Activated T-helper 2 cell treated with anti-CD3 and anti-CD28 coated beads, Interferon-gamma antibody, Interleukin-2, Interleukin-4, amounts not matched to agents 10 μg/mL and 5 μg/mL and 100 μg/mL, durations not matched to agents 14 hours and 24 hours and 36 hours (primary cell): ENCODE measurements at regions not wholly inside any gene's neighbourhood (a gene's known extent, or its start where the extent isn't known, plus 50 kb on each side); places are given as distances from the start of the nearest gene placed in this dataset.

Source experiments
- DNase-seq: peaks from one replicate; pipeline ENCODE4 v3.0.0; 2021; ENCODE audit warnings: low spot score
- H3K27ac Mint-ChIP-seq: one replicate; pipeline ENCODE4 v1.8.0; 2021; ENCODE audit warnings: mixed read lengths
- H3K27me3 Mint-ChIP-seq: one replicate; pipeline ENCODE4 v1.8.0; 2021; ENCODE audit warnings: low read depth, mixed read lengths
- H3K36me3 Mint-ChIP-seq: one replicate; pipeline ENCODE4 v1.8.0; 2021; ENCODE audit warnings: low read depth, mixed read lengths
- H3K4me1 Mint-ChIP-seq: one replicate; pipeline ENCODE4 v1.8.0; 2021; ENCODE audit warnings: low read depth, mixed read lengths
- H3K4me3 Mint-ChIP-seq: one replicate; pipeline ENCODE4 v1.8.0; 2021; ENCODE audit warnings: low read depth, mild to moderate bottlenecking, moderate library complexity, mixed read lengths
- H3K9me3 Mint-ChIP-seq: one replicate; pipeline ENCODE4 v1.8.0; 2021; ENCODE audit warnings: mixed read lengths
- intact Hi-C: fragments of 100-400 bp; cut with micrococcal nuclease; formaldehyde crosslinking; loops from one replicate; pipeline ENCODE4 v1.15.1; 2023

- Mint-ChIP-seq H3K27ac (no peak overlapping the region), H3K4me1 (no peaks in the 10 kb centered on the region), H3K9me3 (peaks cover 4% of the 10 kb centered on the region), H3K4me3 (no peak overlapping the region), H3K36me3 (no peaks in the 10 kb centered on the region), H3K27me3 (no peaks in the 10 kb centered on the region)
- intact Hi-C loops, result no loop called here
- no peak for DNase-seq
These were observed 282.6 kb downstream of the SPATA31D1 start for GRCh38 chr9:82271106-82271561.

DNA sequence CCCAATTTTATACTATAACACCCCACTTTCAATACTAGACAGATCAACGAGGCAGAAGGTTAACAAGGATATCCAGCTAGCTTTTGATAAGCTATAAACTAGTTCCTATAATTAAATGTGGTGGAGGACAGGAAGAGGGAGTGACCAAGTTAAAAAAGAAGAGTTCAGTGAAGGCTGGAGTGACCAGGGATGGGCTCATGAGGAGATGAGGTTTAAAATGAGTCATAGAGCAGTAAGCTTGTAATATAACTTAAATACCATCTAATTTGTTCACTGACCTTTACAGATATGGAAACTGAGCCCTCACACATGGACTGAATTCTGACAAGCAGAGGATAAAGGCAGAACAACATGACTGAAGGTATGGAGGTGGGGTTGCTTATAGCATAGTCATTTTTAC is 284.5 kb downstream of the SPATA31D1 start:
- no peak for DNase-seq
- Mint-ChIP-seq H3K27me3 (no peaks in the 10 kb centered on the region), H3K36me3 (no peaks in the 10 kb centered on the region), H3K9me3 (peaks cover 4% of the 10 kb centered on the region), H3K4me3 (no peak overlapping the region), H3K27ac (no peak overlapping the region), H3K4me1 (no peaks in the 10 kb centered on the region)
- intact Hi-C loops, result no loop called here

- H3K36me3 Mint-ChIP-seq, result no peaks in the 10 kb centered on the region
- no peak overlapping the region for H3K4me3 Mint-ChIP-seq
- DNase-seq, result no peak
- no peaks in the 10 kb centered on the region for H3K27me3 Mint-ChIP-seq
- intact Hi-C loops, result no loop called here
- H3K9me3 Mint-ChIP-seq, result peaks cover 14% of the 10 kb centered on the region
- no peak overlapping the region for H3K27ac Mint-ChIP-seq
- H3K4me1 Mint-ChIP-seq, result no peaks in the 10 kb centered on the region
These were observed 286.8 kb downstream of the SPATA31D1 start for GRCh38 chr9:82275258-82275927.

GRCh38 chr9:82281066-82281465 is 292.5 kb downstream of the SPATA31D1 start:
- peaks cover 17% of the 10 kb centered on the region for H3K9me3 Mint-ChIP-seq
- no peaks in the 10 kb centered on the region for H3K4me1 Mint-ChIP-seq
- no peaks in the 10 kb centered on the region for H3K27me3 Mint-ChIP-seq
- no peak overlapping the region for H3K27ac Mint-ChIP-seq
- H3K4me3 Mint-ChIP-seq, result no peak overlapping the region
- H3K36me3 Mint-ChIP-seq, result no peaks in the 10 kb centered on the region
- intact Hi-C loops, result no loop called here
- no peak for DNase-seq

- intact Hi-C loops, result no loop called here
- Mint-ChIP-seq H3K27ac (no peak overlapping the region), H3K36me3 (no peaks in the 10 kb centered on the region), H3K9me3 (peaks cover 19% of the 10 kb centered on the region), H3K27me3 (no peaks in the 10 kb centered on the region), H3K4me3 (no peak overlapping the region), H3K4me1 (no peaks in the 10 kb centered on the region)
- no peak for DNase-seq
These were observed 296.2 kb downstream of the SPATA31D1 start for GRCh38 chr9:82284758-82285157.

DNA sequence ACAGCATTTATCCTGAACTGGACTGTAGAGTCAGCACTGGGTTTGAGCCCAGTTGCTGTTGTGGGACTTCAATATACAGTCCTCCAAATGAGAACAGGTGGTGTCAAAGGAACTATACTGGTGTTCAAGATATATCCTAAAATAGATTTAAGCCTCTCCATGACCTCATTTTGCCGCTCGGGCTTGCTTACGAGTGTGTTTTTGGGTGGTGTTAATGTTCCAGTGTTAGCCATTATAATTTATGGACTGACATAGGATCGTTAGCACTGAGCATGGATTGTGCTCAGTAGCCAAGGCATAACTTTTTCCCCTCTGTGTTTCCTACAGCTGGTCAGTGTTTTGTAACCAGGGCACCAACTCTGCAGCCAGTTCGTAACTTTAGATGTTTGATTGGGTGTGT is 306.6 kb downstream of the SPATA31D1 start:
- no peaks in the 10 kb centered on the region for H3K27me3 Mint-ChIP-seq
- no peak overlapping the region for H3K27ac Mint-ChIP-seq
- no peak for DNase-seq

GRCh38 chr9:82299870-82300269 is 311.3 kb downstream of the SPATA31D1 start:
- intact Hi-C loops, result no loop called here
- Mint-ChIP-seq H3K4me1 (peaks cover 1% of the 10 kb centered on the region), H3K9me3 (peaks cover 14% of the 10 kb centered on the region), H3K36me3 (no peaks in the 10 kb centered on the region), H3K27ac (no peak overlapping the region), H3K4me3 (no peak overlapping the region), H3K27me3 (no peaks in the 10 kb centered on the region)
- DNase-seq, result no peak

More for the DNA sequence above, 306.6 kb downstream of the SPATA31D1 start:
- peaks cover under 1% of the 10 kb centered on the region for H3K4me1 Mint-ChIP-seq
- no peak overlapping the region for H3K4me3 Mint-ChIP-seq
- H3K9me3 Mint-ChIP-seq, result peaks cover 9% of the 10 kb centered on the region
- intact Hi-C loops, result no loop called here
- no peaks in the 10 kb centered on the region for H3K36me3 Mint-ChIP-seq

GRCh38 chr9:82302968-82303655 is 314.5 kb downstream of the SPATA31D1 start:
- no peak overlapping the region for H3K4me3 Mint-ChIP-seq
- H3K4me1 Mint-ChIP-seq, result peaks cover 1% of the 10 kb centered on the region
- intact Hi-C loops, result no loop called here
- no peak overlapping the region for H3K27ac Mint-ChIP-seq
- H3K27me3 Mint-ChIP-seq, result no peaks in the 10 kb centered on the region
- no peak for DNase-seq
- H3K9me3 Mint-ChIP-seq, result peaks cover 14% of the 10 kb centered on the region
- H3K36me3 Mint-ChIP-seq, result no peaks in the 10 kb centered on the region

DNA sequence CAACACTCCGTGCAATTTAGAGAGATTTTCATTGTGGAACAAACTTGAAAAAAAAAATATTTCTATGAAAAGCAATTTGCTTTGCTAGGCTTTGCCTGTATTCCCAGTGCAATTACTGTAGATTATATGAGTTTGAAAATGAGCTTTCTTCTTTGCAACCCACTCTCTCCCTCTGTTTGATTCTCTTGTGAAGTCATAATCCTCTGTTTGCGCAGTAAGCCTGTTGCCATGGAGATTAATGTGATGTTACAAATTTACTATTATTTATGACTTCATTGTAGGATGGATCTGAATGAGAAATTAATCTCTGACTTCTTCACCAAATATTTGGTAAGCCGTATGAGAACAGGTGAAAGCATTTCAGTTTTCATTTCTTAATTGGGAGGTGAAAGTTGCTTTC is 320.3 kb downstream of the SPATA31D1 start:
- no peaks in the 10 kb centered on the region for H3K27me3 Mint-ChIP-seq
- intact Hi-C loops, result no loop called here
- no peak for DNase-seq
- H3K4me1 Mint-ChIP-seq, result no peaks in the 10 kb centered on the region
- no peak overlapping the region for H3K27ac Mint-ChIP-seq
- no peak overlapping the region for H3K4me3 Mint-ChIP-seq
- peaks cover 5% of the 10 kb centered on the region for H3K9me3 Mint-ChIP-seq
- H3K36me3 Mint-ChIP-seq, result no peaks in the 10 kb centered on the region

DNA sequence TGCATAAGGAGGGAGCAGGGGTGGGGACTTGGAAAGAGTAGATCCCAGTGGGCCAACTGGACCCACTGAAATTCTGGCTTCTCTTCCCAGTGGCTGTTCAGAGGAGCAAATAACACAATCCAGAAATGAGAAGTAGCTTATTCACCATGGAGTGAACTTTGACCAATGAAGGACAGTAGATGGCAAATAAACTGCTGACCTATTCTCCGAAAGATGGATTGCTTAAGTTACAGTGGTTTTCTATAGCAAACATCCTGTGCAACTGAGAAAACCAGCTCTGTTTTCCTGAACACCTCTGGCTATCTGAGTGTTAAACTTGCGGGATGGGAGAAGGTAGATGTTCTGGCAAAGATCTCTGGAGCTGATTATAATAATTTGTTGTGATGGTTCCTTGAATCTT is 325.1 kb downstream of the SPATA31D1 start:
- Mint-ChIP-seq H3K9me3 (peaks cover 9% of the 10 kb centered on the region), H3K4me1 (no peaks in the 10 kb centered on the region), H3K27me3 (no peaks in the 10 kb centered on the region), H3K36me3 (no peaks in the 10 kb centered on the region), H3K27ac (no peak overlapping the region), H3K4me3 (no peak overlapping the region)
- no peak for DNase-seq
- intact Hi-C loops, result no loop called here

DNA sequence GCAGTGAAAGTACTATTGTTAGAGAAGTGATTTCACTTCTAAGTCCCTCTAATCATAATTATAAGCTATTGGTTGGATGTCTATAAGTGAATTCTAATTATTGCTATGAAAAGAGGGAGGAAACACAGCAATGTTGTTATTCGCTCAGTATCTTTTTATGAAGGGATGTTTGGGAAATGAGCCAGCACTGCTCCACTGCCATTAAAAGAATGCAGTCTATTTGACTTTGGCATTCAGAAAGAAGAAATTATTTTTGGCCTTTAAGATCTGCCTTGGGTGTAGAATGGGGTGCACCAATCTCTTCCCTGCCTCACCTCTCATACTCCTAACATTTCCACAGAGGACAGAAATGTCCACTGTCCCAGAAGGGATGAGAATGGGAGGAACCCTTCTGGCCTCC is 332.0 kb downstream of the SPATA31D1 start:
- H3K27me3 Mint-ChIP-seq, result no peaks in the 10 kb centered on the region
- intact Hi-C loops, result no loop called here
- peaks cover 24% of the 10 kb centered on the region for H3K9me3 Mint-ChIP-seq
- H3K36me3 Mint-ChIP-seq, result no peaks in the 10 kb centered on the region
- H3K4me1 Mint-ChIP-seq, result no peaks in the 10 kb centered on the region
- no peak overlapping the region for H3K4me3 Mint-ChIP-seq
- no peak overlapping the region for H3K27ac Mint-ChIP-seq
- DNase-seq, result no peak

- peaks cover 41% of the 10 kb centered on the region for H3K9me3 Mint-ChIP-seq
- no peaks in the 10 kb centered on the region for H3K27me3 Mint-ChIP-seq
- no peak overlapping the region for H3K4me3 Mint-ChIP-seq
- H3K27ac Mint-ChIP-seq, result no peak overlapping the region
- intact Hi-C loops, result no loop called here
- no peaks in the 10 kb centered on the region for H3K4me1 Mint-ChIP-seq
- no peaks in the 10 kb centered on the region for H3K36me3 Mint-ChIP-seq
- DNase-seq, result no peak
These were observed 337.3 kb downstream of the SPATA31D1 start for GRCh38 chr9:82325907-82326306.

DNA sequence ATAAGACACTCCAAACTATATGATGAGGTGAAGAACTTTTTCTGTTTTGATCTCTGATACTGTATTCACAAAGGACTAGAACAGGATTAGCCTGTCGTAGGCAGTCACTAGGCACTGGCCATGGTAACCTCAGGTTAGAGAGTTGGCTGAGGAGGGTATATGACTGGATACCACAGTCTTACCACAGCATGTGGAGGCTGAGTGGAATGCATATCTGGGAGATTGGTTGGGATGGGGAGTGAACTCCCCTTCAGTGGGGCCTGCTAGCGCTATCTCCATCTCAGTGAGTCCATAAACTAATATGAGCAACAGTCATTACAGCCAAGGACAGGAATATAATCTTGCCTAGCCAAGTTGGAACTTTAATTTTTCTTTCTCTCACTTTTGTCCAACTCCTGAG is 339.1 kb downstream of the SPATA31D1 start:
- no peak for DNase-seq
- Mint-ChIP-seq H3K4me1 (no peaks in the 10 kb centered on the region), H3K36me3 (no peaks in the 10 kb centered on the region), H3K9me3 (peaks cover 38% of the 10 kb centered on the region), H3K4me3 (no peak overlapping the region), H3K27me3 (no peaks in the 10 kb centered on the region), H3K27ac (no peak overlapping the region)
- intact Hi-C loops, result no loop called here
